HCT116 (cell line): ENCODE measurements at regions not wholly inside any gene's neighbourhood (a gene's known extent, or its start where the extent isn't known, plus 50 kb on each side); places are given as distances from the start of the nearest gene placed in this dataset.

Source experiments
- ATAC-seq: fragments of 200-7000 bp; cut with Tn5 transposase; 2 replicates; pipeline ENCODE4 v1.9.1; 2020; ENCODE audit warnings: mild to moderate bottlenecking, moderate library complexity
- BruUV-seq: library from RNA; stranded (reverse); fragments of 400-500 nt; replicated peaks from 2 replicates; lab custom pipeline; 2021; lab: Mats Ljungman, UMichigan
- CTCF ChIA-PET: fragments of 300-600 bp; sonication (Branson Sonifier 250); formaldehyde crosslinking; loops from one replicate; lab custom pipeline; 2021; ENCODE audit warnings: antibody characterized with exemption; lab: Charles Lee
- POLR2A ChIA-PET: fragments of 300-600, 350-600 bp; sonication (Branson Sonifier 250); formaldehyde crosslinking; loops from one replicate; lab custom pipeline; 2021; ENCODE audit warnings: antibody characterized with exemption; lab: Charles Lee
- RAD21 ChIA-PET, 2 experiments: fragments of 300-600 bp; sonication (Branson Sonifier 250); formaldehyde crosslinking; loops; one replicate each; lab custom pipeline; 2023; ENCODE audit warnings: low total read pairs in 2 of 2; ENCODE audit not compliant: uncharacterized antibody in 2 of 2, unreplicated experiment in 2 of 2, low non-redundant PET in 1 of 2; lab: Charles Lee
- DNase-seq: peaks from one replicate; pipeline ENCODE4 v3.0.0-alpha.2; 2010; ENCODE audit warnings: low read depth, low spot score
- H2AFZ ChIP-seq: fragments of 200-600 bp; shearing (Covaris generic), sonication (generic); 2 replicates; pipeline ENCODE4 v1.6.1; 2017; ENCODE audit warnings: low read depth, mixed run types, mixed read lengths, antibody characterized with exemption, low read length; ENCODE audit not compliant: poor library complexity, severe bottlenecking
- H3K27ac ChIP-seq: 2 replicates; pipeline ENCODE4 v1.5.1; 2012; ENCODE audit warnings: low read depth, low read length
- H3K27me3 ChIP-seq: fragments of 200-600 bp; sonication (generic); 2 replicates; pipeline ENCODE4 v1.6.1; 2016; ENCODE audit warnings: mixed run types, low read length, mixed read lengths; ENCODE audit not compliant: insufficient read depth
- H3K36me3 ChIP-seq, 2 experiments: fragments of 200-500 bp in 1 of 2; fragments of 200-600 bp in 1 of 2; sonication (Bioruptor generic) in 1 of 2; sonication (generic) in 1 of 2; 2 replicates each; pipeline versions ENCODE4 v1.5.1 to v1.6.1; 2014 to 2016; ENCODE audit warnings: low read length in 2 of 2, inconsistent platforms in 1 of 2, mixed read lengths in 1 of 2, mixed run types in 1 of 2; ENCODE audit not compliant: insufficient read depth in 2 of 2, control insufficient read depth in 1 of 2
- H3K4me1 ChIP-seq, 2 experiments: fragments of 200-600 bp in 1 of 2; sonication (generic) in 1 of 2; 2 replicates each; pipeline versions ENCODE4 v1.5.1 to v1.6.1; 2012 to 2017; ENCODE audit warnings: low read length in 2 of 2, inconsistent platforms in 1 of 2, mild to moderate bottlenecking in 1 of 2, mixed read lengths in 1 of 2, mixed run types in 1 of 2, moderate library complexity in 1 of 2; ENCODE audit not compliant: insufficient read depth in 2 of 2, control insufficient read depth in 1 of 2
- H3K4me2 ChIP-seq: fragments of 200-600 bp; sonication (generic); 2 replicates; pipeline ENCODE4 v1.6.1; 2017; ENCODE audit warnings: mixed run types, low read length, mixed read lengths
- H3K4me3 ChIP-seq, 2 experiments: fragments of 200-600 bp in 1 of 2; sonication (generic) in 1 of 2; replicated peaks in 1 of 2; 2 replicates each; pipeline ENCODE4 v1.5.1; 2011 to 2016; ENCODE audit warnings: low read length in 2 of 2, control low read depth in 1 of 2, low read depth in 1 of 2, mild to moderate bottlenecking in 1 of 2, mixed read lengths in 1 of 2, mixed run types in 1 of 2
- H3K79me2 ChIP-seq: fragments of 200-600 bp; sonication (generic); 2 replicates; pipeline ENCODE4 v1.6.1; 2017; ENCODE audit warnings: mild to moderate bottlenecking, mixed run types, low read length, moderate library complexity, mixed read lengths; ENCODE audit not compliant: insufficient read depth
- H3K9ac ChIP-seq: fragments of 200-600 bp; sonication (generic); 2 replicates; pipeline ENCODE4 v1.6.1; 2016; ENCODE audit warnings: low read length, mixed read lengths
- H3K9me2 ChIP-seq: fragments of 200-600 bp; sonication (generic), shearing (Covaris generic); 2 replicates; pipeline ENCODE4 v1.6.1; 2017; ENCODE audit warnings: mixed run types, mild to moderate bottlenecking, moderate library complexity; ENCODE audit not compliant: insufficient read depth
- H3K9me3 ChIP-seq, 2 experiments: fragments of 200-500 bp in 1 of 2; fragments of 200-600 bp in 1 of 2; sonication (Bioruptor generic) in 1 of 2; sonication (generic) in 1 of 2; 2 replicates each; pipeline ENCODE4 v1.6.1; 2014 to 2017; ENCODE audit warnings: low read length in 2 of 2, mixed read lengths in 2 of 2, inconsistent platforms in 1 of 2, low read depth in 1 of 2, mild to moderate bottlenecking in 1 of 2, mixed run types in 1 of 2, moderate library complexity in 1 of 2; ENCODE audit not compliant: control insufficient read depth in 1 of 2, insufficient read depth in 1 of 2
- H4K20me1 ChIP-seq: fragments of 200-600 bp; sonication (generic), shearing (Covaris generic); 2 replicates; pipeline ENCODE4 v1.6.1; 2017; ENCODE audit warnings: mixed run types, mild to moderate bottlenecking, moderate library complexity; ENCODE audit not compliant: insufficient read depth
- CBX3 ChIP-seq: IDR thresholded peaks from 2 replicates; pipeline ENCODE4 v1.6.1; 2012; ENCODE audit warnings: low read depth
- CEBPB ChIP-seq: IDR thresholded peaks from 2 replicates; pipeline ENCODE4 v1.6.1; 2012; ENCODE audit warnings: low read depth
- EZH2 ChIP-seq: fragments of 200-600 bp; sonication (generic); IDR thresholded peaks from 2 replicates; pipeline ENCODE4 v1.6.1; 2017; ENCODE audit warnings: antibody characterized with exemption, mixed run types
- EZH2phosphoT487 ChIP-seq: fragments of 200-600 bp; IDR thresholded peaks from 2 replicates; pipeline ENCODE4 v1.6.1; 2018; ENCODE audit warnings: antibody characterized with exemption, borderline replicate concordance
- POLR2A ChIP-seq: IDR thresholded peaks from 2 replicates; pipeline ENCODE4 v1.7.0; 2011; ENCODE audit warnings: borderline replicate concordance; ENCODE audit not compliant: insufficient read depth, insufficient read length; ENCODE audit errors: extremely low read depth
- POLR2AphosphoS5 ChIP-seq: IDR thresholded peaks from 2 replicates; pipeline ENCODE4 v1.6.1; 2011; ENCODE audit warnings: mild to moderate bottlenecking, low read depth, low read length, moderate library complexity
- RAD21 ChIP-seq: IDR thresholded peaks from 2 replicates; pipeline ENCODE4 v1.6.1; 2012; ENCODE audit warnings: low read depth, mild to moderate bottlenecking
- SIN3A ChIP-seq: IDR thresholded peaks from 2 replicates; pipeline ENCODE4 v1.6.1; 2012; ENCODE audit warnings: low read depth
- SP1 ChIP-seq: IDR thresholded peaks from 2 replicates; pipeline ENCODE4 v1.6.1; 2012; ENCODE audit warnings: low read depth
- YY1 ChIP-seq: IDR thresholded peaks from 2 replicates; pipeline ENCODE4 v1.6.1; 2011; ENCODE audit warnings: low read length, low read depth, moderate library complexity, mild to moderate bottlenecking; ENCODE audit not compliant: insufficient replicate concordance; ENCODE audit errors: extremely low read depth
- ZFX ChIP-seq: fragments of 450-650 bp; IDR thresholded peaks from 2 replicates; pipeline ENCODE4 v1.6.1; 2017
- ZNF274 ChIP-seq: fragments of 200-500 bp; sonication (Bioruptor generic); IDR thresholded peaks from 2 replicates; pipeline ENCODE4 v1.6.1; 2014; ENCODE audit warnings: mild to moderate bottlenecking, low read depth, low read length, inconsistent platforms
- intact Hi-C: fragments of 100-400 bp; cut with micrococcal nuclease; formaldehyde crosslinking; loops from 2 replicates; pipeline ENCODE4 v1.10.0; 2022
- TF ChIP-seq, protein P1 (sequence below): IDR thresholded peaks from 2 replicates; pipeline ENCODE4 v1.6.1; 2012
- TF ChIP-seq, protein P2 (sequence below), 3 experiments: fragments of 200-600 bp in 1 of 3; sonication (generic) in 1 of 3; IDR thresholded peaks in 2 of 3; conservative IDR thresholded peaks in 1 of 3; 2 replicates each; pipeline ENCODE4 v1.5.1; 2012 to 2017; ENCODE audit warnings: low read depth in 2 of 3, low read length in 2 of 3, antibody characterized with exemption in 1 of 3, borderline replicate concordance in 1 of 3, control low read depth in 1 of 3, mild to moderate bottlenecking in 1 of 3, mixed read lengths in 1 of 3, mixed run types in 1 of 3, moderate library complexity in 1 of 3; ENCODE audit not compliant: insufficient read depth in 1 of 3
- TF ChIP-seq, protein P3 (sequence below): IDR thresholded peaks from 2 replicates; pipeline ENCODE4 v1.6.1; 2011; ENCODE audit warnings: mild to moderate bottlenecking, low read length, moderate library complexity; ENCODE audit not compliant: insufficient replicate concordance; ENCODE audit errors: extremely low read depth
- TF ChIP-seq, protein P4 (sequence below): IDR thresholded peaks from 2 replicates; pipeline ENCODE4 v1.6.1; 2012; ENCODE audit warnings: low read depth

DNA sequence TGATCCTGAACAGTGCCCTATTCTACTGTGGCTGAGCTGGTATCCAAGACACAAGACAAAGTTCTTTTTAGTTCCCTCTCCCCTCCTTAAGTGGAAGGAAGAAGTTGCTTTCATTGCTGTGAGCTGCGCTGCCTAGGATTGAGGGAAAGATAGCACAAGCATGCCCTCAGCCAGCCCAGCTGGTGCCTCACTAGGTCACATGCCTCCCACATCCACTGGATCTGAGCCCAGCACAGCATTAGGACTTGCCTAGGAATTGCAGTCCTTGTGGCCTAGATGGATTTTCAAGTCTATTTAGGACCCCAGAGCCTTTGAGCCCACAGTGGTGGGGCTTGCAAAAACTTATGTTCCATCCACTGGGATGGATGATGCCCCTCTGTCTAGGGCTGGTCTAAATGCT is 214.2 kb downstream of the ZNF248 start:
- H3K4me2 ChIP-seq = no peak overlapping the region
- H3K79me2 ChIP-seq = no peaks in the 10 kb centered on the region
- no peaks in the 10 kb centered on the region; a peak in 1 of 4 replicates for H3K9me3 ChIP-seq
- H3K4me1 ChIP-seq = no peaks in the 10 kb centered on the region
- CTCF ChIA-PET = no interaction called here
- H2AFZ ChIP-seq = no peak overlapping the region
- H3K4me3 ChIP-seq = no peak overlapping the region
- no peaks in the 10 kb centered on the region for H3K9me2 ChIP-seq
- no peaks in the 10 kb centered on the region for H4K20me1 ChIP-seq
- H3K27ac ChIP-seq = no peak overlapping the region
- POLR2A ChIA-PET = no interaction called here
- no peak for DNase-seq
- intact Hi-C loops = no loop called here
- no peak for ATAC-seq
- no peak overlapping the region for H3K9ac ChIP-seq
- no TSS peak for BruUV-seq
- RAD21 ChIA-PET = no interaction called here
- H3K36me3 ChIP-seq = no peaks in the 10 kb centered on the region
- no peaks in the 10 kb centered on the region for H3K27me3 ChIP-seq
- TF ChIP-seq, protein P1, sequence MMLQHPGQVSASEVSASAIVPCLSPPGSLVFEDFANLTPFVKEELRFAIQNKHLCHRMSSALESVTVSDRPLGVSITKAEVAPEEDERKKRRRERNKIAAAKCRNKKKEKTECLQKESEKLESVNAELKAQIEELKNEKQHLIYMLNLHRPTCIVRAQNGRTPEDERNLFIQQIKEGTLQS = no peak
- no peak for TF ChIP-seq POLR2A
- TF ChIP-seq CEBPB = no peak
- no peak for TF ChIP-seq POLR2AphosphoS5
- TF ChIP-seq, protein P2, sequence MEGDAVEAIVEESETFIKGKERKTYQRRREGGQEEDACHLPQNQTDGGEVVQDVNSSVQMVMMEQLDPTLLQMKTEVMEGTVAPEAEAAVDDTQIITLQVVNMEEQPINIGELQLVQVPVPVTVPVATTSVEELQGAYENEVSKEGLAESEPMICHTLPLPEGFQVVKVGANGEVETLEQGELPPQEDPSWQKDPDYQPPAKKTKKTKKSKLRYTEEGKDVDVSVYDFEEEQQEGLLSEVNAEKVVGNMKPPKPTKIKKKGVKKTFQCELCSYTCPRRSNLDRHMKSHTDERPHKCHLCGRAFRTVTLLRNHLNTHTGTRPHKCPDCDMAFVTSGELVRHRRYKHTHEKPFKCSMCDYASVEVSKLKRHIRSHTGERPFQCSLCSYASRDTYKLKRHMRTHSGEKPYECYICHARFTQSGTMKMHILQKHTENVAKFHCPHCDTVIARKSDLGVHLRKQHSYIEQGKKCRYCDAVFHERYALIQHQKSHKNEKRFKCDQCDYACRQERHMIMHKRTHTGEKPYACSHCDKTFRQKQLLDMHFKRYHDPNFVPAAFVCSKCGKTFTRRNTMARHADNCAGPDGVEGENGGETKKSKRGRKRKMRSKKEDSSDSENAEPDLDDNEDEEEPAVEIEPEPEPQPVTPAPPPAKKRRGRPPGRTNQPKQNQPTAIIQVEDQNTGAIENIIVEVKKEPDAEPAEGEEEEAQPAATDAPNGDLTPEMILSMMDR (IDR thresholded peaks at IDR 0.05 in 2 of 3, conservative IDR thresholded peaks at IDR 0.05 in 1 of 3; ENCODE audit: borderline replicate concordance in 1 of 3, insufficient read depth in 1 of 3, low read depth in 2 of 3, low read length in 2 of 3) = no peak
- no peak for TF ChIP-seq EZH2phosphoT487
- no peak for TF ChIP-seq RAD21
- TF ChIP-seq, protein P3, sequence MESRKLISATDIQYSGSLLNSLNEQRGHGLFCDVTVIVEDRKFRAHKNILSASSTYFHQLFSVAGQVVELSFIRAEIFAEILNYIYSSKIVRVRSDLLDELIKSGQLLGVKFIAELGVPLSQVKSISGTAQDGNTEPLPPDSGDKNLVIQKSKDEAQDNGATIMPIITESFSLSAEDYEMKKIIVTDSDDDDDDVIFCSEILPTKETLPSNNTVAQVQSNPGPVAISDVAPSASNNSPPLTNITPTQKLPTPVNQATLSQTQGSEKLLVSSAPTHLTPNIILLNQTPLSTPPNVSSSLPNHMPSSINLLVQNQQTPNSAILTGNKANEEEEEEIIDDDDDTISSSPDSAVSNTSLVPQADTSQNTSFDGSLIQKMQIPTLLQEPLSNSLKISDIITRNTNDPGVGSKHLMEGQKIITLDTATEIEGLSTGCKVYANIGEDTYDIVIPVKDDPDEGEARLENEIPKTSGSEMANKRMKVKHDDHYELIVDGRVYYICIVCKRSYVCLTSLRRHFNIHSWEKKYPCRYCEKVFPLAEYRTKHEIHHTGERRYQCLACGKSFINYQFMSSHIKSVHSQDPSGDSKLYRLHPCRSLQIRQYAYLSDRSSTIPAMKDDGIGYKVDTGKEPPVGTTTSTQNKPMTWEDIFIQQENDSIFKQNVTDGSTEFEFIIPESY = no peak
- TF ChIP-seq EZH2 = no peak
- TF ChIP-seq YY1 = no peak
- no peak for TF ChIP-seq CBX3
- TF ChIP-seq SIN3A = no peak
- no peak for TF ChIP-seq ZNF274
- TF ChIP-seq ZFX = no peak
- TF ChIP-seq, protein P4, sequence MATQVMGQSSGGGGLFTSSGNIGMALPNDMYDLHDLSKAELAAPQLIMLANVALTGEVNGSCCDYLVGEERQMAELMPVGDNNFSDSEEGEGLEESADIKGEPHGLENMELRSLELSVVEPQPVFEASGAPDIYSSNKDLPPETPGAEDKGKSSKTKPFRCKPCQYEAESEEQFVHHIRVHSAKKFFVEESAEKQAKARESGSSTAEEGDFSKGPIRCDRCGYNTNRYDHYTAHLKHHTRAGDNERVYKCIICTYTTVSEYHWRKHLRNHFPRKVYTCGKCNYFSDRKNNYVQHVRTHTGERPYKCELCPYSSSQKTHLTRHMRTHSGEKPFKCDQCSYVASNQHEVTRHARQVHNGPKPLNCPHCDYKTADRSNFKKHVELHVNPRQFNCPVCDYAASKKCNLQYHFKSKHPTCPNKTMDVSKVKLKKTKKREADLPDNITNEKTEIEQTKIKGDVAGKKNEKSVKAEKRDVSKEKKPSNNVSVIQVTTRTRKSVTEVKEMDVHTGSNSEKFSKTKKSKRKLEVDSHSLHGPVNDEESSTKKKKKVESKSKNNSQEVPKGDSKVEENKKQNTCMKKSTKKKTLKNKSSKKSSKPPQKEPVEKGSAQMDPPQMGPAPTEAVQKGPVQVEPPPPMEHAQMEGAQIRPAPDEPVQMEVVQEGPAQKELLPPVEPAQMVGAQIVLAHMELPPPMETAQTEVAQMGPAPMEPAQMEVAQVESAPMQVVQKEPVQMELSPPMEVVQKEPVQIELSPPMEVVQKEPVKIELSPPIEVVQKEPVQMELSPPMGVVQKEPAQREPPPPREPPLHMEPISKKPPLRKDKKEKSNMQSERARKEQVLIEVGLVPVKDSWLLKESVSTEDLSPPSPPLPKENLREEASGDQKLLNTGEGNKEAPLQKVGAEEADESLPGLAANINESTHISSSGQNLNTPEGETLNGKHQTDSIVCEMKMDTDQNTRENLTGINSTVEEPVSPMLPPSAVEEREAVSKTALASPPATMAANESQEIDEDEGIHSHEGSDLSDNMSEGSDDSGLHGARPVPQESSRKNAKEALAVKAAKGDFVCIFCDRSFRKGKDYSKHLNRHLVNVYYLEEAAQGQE = no peak
- TF ChIP-seq SP1 = no peak
